Pancreas (tissue), 10 donors: ENCODE measurements at regions not wholly inside any gene's neighbourhood (a gene's known extent, or its start where the extent isn't known, plus 50 kb on each side); places are given as distances from the start of the nearest gene placed in this dataset.
"Not testable (repeated sequence)": the region's sequence is repeated elsewhere in the genome, so short reads cannot be mapped to it uniquely, and the experiment has no call there.

Experiments
- ATAC-seq, 4 donors: fragments of 200-7000 bp; cut with Tn5 transposase; one replicate each; pipeline versions ENCODE4 v1.8.0 to v1.9.1; 2020; ENCODE audit warnings: mild to moderate bottlenecking in 4 of 4, moderate library complexity in 4 of 4
- DNase-seq, 6 donors: peaks; one replicate each; pipeline ENCODE4 v3.0.0-alpha.2; 2020
- FAIRE-seq: peaks from 2 replicates; lab custom pipeline; 2012; peaks lifted over from hg19 to GRCh38; lab: Jason Lieb, UNC
- H3K27ac ChIP-seq, 4 donors: fragments of 200-600 bp; sonication (generic); 1 replicate in 3 of 4; 2 replicates in 1 of 4; pipeline versions ENCODE4 v1.5.0 to v1.8.0; 2020
- H3K27me3 ChIP-seq, 4 donors: fragments of 200-600 bp; one replicate each; pipeline ENCODE4 v1.8.0; 2021
- H3K36me3 ChIP-seq, 3 donors: fragments of 200-600 bp; sonication (generic) in 1 of 3; one replicate each; pipeline versions ENCODE4 v1.5.0 to v1.8.0; 2020 to 2021
- H3K4me1 ChIP-seq, 3 donors: fragments of 200-600 bp; one replicate each; pipeline ENCODE4 v1.8.0; 2021
- H3K4me3 ChIP-seq, 4 donors: fragments of 200-600 bp; sonication (generic) in 2 of 4; one replicate each; pipeline versions ENCODE4 v1.5.0 to v1.8.0; 2020 to 2021
- H3K9me3 ChIP-seq, 4 donors: fragments of 200-600 bp; one replicate each; pipeline ENCODE4 v1.8.0; 2021
- WGBS, 2 donors: extraction: QIAGEN DNeasy Blood & Tissue Kit; methylation state at CpG; one replicate each; pipeline ENCODE4 v1.1.7; 2013; 5-methylcytosine and 5-hydroxymethylcytosine counted together
- intact Hi-C, 3 donors: fragments of 100-400 bp; cut with DNase I; formaldehyde crosslinking; loops; one replicate each; pipeline versions ENCODE4 v1.11.1 to v1.14.2; 2022
- donor health status: healthy with polysubstance abuse.
- donor health status: DM: no; HTN: no; CAD: no; lungs with moderate emphysema.
- donor health status: DM: no; HTN: no; CAD: no.
- donor health status: control.
- donor health status: control.
- donor health status: Bipolar disorder and iron deficiency.
- donor health status: DM: yes; HTN: yes; CAD: no.
- donor health status: DM: no; HTN: no; CAD: no.
- donor health status: DM: no; HTN: no; CAD: no.
- donor health status: DM: yes; HTN: yes; CAD: no.

DNA sequence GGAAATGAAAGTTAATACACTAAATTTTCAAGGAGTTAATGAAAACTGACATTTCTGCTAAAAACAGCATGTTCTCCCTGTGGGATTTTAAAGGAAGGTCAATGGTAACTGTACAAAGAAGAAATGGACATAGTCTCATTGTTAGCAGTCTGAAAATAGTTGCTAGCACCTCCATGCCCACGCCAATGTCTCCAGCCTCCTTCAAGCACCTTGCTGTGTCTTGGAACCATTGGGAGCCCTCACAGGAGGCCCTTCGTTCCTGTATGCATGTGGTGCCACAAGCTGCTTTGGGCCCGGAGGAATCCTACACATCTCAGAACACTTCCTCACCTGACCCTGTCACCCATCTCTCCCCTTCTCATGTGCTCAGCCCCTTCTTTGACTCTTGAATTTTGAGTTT is 2888.1 kb downstream of the RPIA start:
- 51 to 66% methylated on average over 3 of the region's 3 CpGs for WGBS, 2 donors
- ATAC-seq, H3K4me1 ChIP-seq, H3K4me3 ChIP-seq, H3K36me3 ChIP-seq, H3K27ac ChIP-seq, DNase-seq, H3K27me3 ChIP-seq, intact Hi-C loops, FAIRE-seq, H3K9me3 ChIP-seq: not testable (repeated sequence)

- FAIRE-seq, DNase-seq, ATAC-seq, H3K4me1 ChIP-seq, H3K27ac ChIP-seq, H3K9me3 ChIP-seq, H3K4me3 ChIP-seq, intact Hi-C loops, H3K27me3 ChIP-seq, H3K36me3 ChIP-seq: not testable (repeated sequence)
- WGBS, 2 donors: 55 to 76% methylated on average over 4 of the region's 4 CpGs
Measured at GRCh38 chr2:91580043-91580442, 2888.6 kb downstream of the RPIA start.

DNA sequence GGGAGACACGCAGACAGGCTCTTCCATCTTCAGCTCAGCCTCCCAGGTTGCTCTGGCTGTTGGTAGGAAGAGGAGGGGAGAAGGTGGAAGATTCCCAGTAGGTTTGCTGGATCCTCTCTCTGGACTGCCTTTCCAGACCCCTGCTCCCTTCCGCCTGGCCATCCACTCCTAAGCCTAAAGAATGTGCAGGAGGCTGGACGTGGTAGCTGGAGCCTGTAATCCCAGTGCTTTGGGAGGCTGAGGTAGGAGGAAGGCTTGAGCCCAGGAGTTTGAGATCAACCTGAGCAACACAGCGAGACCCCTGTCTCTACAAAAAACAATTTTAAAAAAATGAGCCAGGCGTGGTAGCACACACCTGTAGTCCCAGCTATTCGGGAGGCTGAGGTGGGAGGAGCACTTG is 2895.6 kb downstream of the RPIA start:
- H3K4me1 ChIP-seq, DNase-seq, H3K4me3 ChIP-seq, H3K9me3 ChIP-seq, intact Hi-C loops, FAIRE-seq, ATAC-seq, H3K27ac ChIP-seq, H3K36me3 ChIP-seq: not testable (repeated sequence)
- peaks cover 0 to 11% (median 2%) of the 10 kb centered on the region in 4 donors for H3K27me3 ChIP-seq
- WGBS, 2 donors: 50 to 58% methylated on average over 6 of the region's 6 CpGs

DNA sequence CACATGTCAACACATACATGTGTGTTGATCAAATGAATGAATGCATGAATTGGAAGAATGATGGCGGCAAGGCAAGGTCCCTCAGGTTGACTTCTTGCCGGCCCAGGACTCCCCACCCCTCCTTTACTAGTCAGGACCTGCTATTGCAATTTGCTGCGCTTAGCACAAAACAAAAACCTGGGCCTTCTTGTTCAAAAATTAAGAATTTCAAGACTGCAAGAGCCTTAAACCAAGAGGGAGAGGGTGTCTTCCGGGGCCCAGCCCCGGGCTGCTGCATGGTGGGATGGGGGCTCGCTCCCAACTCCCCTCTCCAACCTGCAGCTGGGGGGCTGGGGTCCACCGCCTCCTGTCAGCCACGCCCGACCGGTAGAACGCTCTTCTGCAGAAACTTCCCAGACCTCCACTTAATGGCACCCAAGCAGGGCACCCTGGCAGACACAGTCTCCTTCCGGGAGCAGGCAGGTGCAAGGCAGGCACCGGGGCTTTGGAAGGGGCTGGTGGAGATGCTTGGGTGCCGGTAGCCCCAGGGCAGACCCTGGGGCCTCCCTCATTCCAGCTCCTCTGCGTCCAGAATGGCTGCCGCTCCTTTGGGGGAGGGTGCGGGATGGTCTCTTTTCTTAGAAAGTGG is 2896.5 kb downstream of the RPIA start:
- FAIRE-seq, H3K9me3 ChIP-seq, H3K4me3 ChIP-seq, ATAC-seq, intact Hi-C loops, H3K36me3 ChIP-seq, H3K4me1 ChIP-seq, H3K27ac ChIP-seq: not testable (repeated sequence)
- peaks cover 0 to 11% (median 2%) of the 10 kb centered on the region in 4 donors for H3K27me3 ChIP-seq
- WGBS, 2 donors: 75 to 82% methylated on average over 17 of the region's 17 CpGs
- peak in 1 of 6 donors; percentile 76 for DNase-seq

- intact Hi-C loops, FAIRE-seq, H3K9me3 ChIP-seq, H3K4me1 ChIP-seq, H3K36me3 ChIP-seq, ATAC-seq, H3K4me3 ChIP-seq, H3K27ac ChIP-seq: not testable (repeated sequence)
- peak in 2 of 6 donors; percentile 65 to 86 for DNase-seq
- peaks cover 0 to 11% (median 2%) of the 10 kb centered on the region in 4 donors for H3K27me3 ChIP-seq
- 67 to 77% methylated on average over 36 of the region's 36 CpGs for WGBS, 2 donors
Measured at GRCh38 chr2:91588782-91589223, 2897.3 kb downstream of the RPIA start.

- intact Hi-C loops, H3K4me3 ChIP-seq, H3K9me3 ChIP-seq, FAIRE-seq, H3K27me3 ChIP-seq, ATAC-seq, H3K27ac ChIP-seq, H3K36me3 ChIP-seq, H3K4me1 ChIP-seq: not testable (repeated sequence)
- WGBS, 2 donors: 7 to 13% methylated on average over 46 to 61 of the region's 65 CpGs
- DNase-seq: peak in 1 of 6 donors; percentile 79
Measured at GRCh38 chr2:91589454-91590328, 2898.2 kb downstream of the RPIA start.

DNA sequence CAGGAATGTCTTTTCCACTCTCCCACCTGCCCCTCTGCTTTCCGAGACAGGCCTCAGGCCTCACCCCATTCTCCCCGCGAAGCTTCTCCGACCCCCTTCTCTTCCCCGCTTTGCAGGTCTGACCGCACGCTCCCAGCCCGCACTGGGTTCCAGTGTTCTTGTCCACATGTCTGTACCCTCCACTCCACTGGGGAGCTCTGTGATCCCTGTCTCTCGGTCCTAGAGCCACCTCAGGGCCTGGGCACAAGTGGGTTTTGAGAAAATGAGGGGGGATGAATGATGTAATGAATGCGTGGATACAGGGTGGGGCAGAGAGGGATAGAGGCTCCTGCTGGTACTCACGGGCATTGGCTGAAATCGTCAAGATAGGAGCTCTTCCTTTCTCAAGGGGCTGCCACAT is 2898.9 kb downstream of the RPIA start:
- intact Hi-C loops, H3K27ac ChIP-seq, H3K4me1 ChIP-seq, H3K27me3 ChIP-seq, FAIRE-seq, H3K36me3 ChIP-seq, ATAC-seq, H3K4me3 ChIP-seq, H3K9me3 ChIP-seq, DNase-seq: not testable (repeated sequence)
- 76 to 81% methylated on average over 9 to 12 of the region's 12 CpGs for WGBS, 2 donors

- WGBS, 2 donors: 64 to 76% methylated on average over 6 of the region's 6 CpGs
Measured at GRCh38 chr2:91591066-91591465, 2899.6 kb downstream of the RPIA start.

DNA sequence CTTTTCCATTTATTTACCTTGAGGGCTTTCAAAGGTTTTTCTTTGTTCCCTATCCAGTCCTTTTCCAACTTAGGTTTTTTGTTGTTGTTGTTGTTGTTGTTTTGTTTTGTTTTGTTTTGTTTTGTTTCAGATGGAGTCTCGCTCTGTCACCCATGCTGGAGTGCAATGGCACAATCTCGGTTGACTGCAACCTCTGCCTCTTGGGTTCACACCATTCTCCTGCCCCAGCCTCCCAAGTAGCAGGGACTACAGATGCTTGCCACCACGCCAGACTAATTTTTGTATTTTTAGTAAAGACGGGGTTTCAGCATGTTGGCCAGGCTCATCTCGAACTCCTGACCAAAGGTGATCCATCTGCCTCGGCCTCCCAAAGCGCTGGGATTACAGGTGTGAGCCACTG is 2906.0 kb downstream of the RPIA start:
- H3K4me3 ChIP-seq, H3K4me1 ChIP-seq, intact Hi-C loops, ATAC-seq, H3K27me3 ChIP-seq, H3K36me3 ChIP-seq, DNase-seq, H3K27ac ChIP-seq, H3K9me3 ChIP-seq, FAIRE-seq: not testable (repeated sequence)
- WGBS, 2 donors: 62 to 67% methylated on average over 6 to 7 of the region's 7 CpGs

More at GRCh38 chr2:91591066-91591465, 2899.6 kb downstream of the RPIA start:
- H3K27me3 ChIP-seq, FAIRE-seq, H3K9me3 ChIP-seq, H3K36me3 ChIP-seq, ATAC-seq, H3K27ac ChIP-seq, H3K4me3 ChIP-seq, intact Hi-C loops, DNase-seq, H3K4me1 ChIP-seq: not testable (repeated sequence)

DNA sequence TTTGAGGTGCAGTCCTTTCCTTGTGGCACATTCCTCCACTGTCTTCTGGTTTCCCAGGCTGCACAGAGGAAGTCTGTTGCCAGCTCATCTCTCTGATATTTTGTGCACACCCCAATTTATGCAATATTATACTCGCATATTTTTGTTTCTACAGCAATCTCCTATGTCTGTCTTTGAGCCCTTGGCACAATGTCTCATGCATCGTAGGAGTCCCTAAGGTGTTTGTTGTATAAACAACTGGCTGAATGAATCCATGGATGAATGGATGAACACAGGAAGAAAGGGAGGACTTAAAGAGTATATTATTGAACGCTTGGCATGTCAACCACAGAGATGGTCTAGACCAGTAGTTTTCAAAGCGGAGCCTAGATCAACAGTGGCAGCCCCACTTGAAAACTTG is 2907.0 kb downstream of the RPIA start:
- H3K9me3 ChIP-seq, FAIRE-seq: not testable (repeated sequence)
- 63 to 71% methylated on average over 4 of the region's 4 CpGs for WGBS, 2 donors

DNA sequence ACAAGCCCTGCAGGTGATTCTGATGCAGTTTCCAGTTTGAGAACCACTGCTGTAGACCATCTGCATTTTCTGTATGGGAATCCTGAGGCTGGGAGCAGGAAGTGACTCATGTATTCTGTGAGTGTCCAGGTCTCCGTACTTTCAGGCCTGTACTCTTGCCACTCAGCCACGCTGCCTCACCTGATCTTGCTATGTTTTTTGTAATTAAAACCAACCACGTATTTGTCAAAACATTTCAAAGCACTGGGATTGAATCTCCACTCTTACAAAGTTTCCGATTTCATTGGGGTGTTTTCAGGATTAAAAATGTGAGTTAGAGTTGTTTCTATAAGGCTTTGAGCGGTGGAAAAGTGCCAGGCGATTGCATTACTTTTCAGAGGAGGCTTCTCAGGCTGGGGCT is 2907.5 kb downstream of the RPIA start:
- DNase-seq, H3K27ac ChIP-seq, intact Hi-C loops, H3K9me3 ChIP-seq, H3K4me1 ChIP-seq, H3K36me3 ChIP-seq, H3K27me3 ChIP-seq, ATAC-seq, FAIRE-seq, H3K4me3 ChIP-seq: not testable (repeated sequence)
- 56 to 70% methylated on average over 6 of the region's 6 CpGs for WGBS, 2 donors

More for the DNA sequence above, 2907.0 kb downstream of the RPIA start:
- intact Hi-C loops, ATAC-seq, DNase-seq, H3K27me3 ChIP-seq, H3K4me1 ChIP-seq, H3K27ac ChIP-seq, H3K4me3 ChIP-seq, H3K36me3 ChIP-seq: not testable (repeated sequence)

DNA sequence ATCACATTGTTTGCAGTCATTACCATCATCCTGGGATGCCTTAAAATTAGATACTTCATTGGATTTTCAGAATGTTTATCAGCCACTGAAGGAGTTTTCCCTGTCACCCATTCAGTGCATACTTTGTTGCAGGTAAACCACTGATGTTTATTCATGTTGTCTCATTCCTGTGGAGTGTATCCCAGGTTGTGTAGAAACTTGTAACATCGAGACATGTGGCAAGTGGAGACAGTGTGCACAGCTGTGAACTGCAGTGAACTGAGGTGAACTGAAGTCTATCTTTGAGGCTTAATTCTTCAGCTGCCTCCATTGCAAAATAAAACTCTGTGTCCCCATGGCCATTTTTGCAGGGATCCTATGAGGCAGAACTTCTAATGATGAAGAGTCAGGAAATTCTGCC is 2911.4 kb downstream of the RPIA start:
- H3K4me3 ChIP-seq, H3K9me3 ChIP-seq, intact Hi-C loops, DNase-seq, FAIRE-seq, H3K4me1 ChIP-seq, H3K27ac ChIP-seq, ATAC-seq, H3K36me3 ChIP-seq, H3K27me3 ChIP-seq: not testable (repeated sequence)
- 43% methylated on average over 1 of the region's 1 CpG for WGBS, 2 donors
